HCT116 (cell line): ENCODE measurements at regions not wholly inside any gene's neighbourhood (a gene's known extent, or its start where the extent isn't known, plus 50 kb on each side); places are given as distances from the start of the nearest gene placed in this dataset.

Experiments used
- CEBPB ChIP-seq: IDR thresholded peaks from 2 replicates; pipeline ENCODE4 v1.6.1; 2012; ENCODE audit warnings: low read depth
- EZH2 ChIP-seq: fragments of 200-600 bp; sonication (generic); IDR thresholded peaks from 2 replicates; pipeline ENCODE4 v1.6.1; 2017; ENCODE audit warnings: antibody characterized with exemption, mixed run types
- RAD21 ChIP-seq: IDR thresholded peaks from 2 replicates; pipeline ENCODE4 v1.6.1; 2012; ENCODE audit warnings: low read depth, mild to moderate bottlenecking
- SP1 ChIP-seq: IDR thresholded peaks from 2 replicates; pipeline ENCODE4 v1.6.1; 2012; ENCODE audit warnings: low read depth
- ZFX ChIP-seq: fragments of 450-650 bp; IDR thresholded peaks from 2 replicates; pipeline ENCODE4 v1.6.1; 2017
- TF ChIP-seq, protein P1 (sequence below): IDR thresholded peaks from 2 replicates; pipeline ENCODE4 v1.6.1; 2012
- TF ChIP-seq, protein P2 (sequence below), 3 experiments: fragments of 200-600 bp in 1 of 3; sonication (generic) in 1 of 3; IDR thresholded peaks in 2 of 3; conservative IDR thresholded peaks in 1 of 3; 2 replicates each; pipeline ENCODE4 v1.5.1; 2012 to 2017; ENCODE audit warnings: low read depth in 2 of 3, low read length in 2 of 3, antibody characterized with exemption in 1 of 3, borderline replicate concordance in 1 of 3, control low read depth in 1 of 3, mild to moderate bottlenecking in 1 of 3, mixed read lengths in 1 of 3, mixed run types in 1 of 3, moderate library complexity in 1 of 3; ENCODE audit not compliant: insufficient read depth in 1 of 3

DNA sequence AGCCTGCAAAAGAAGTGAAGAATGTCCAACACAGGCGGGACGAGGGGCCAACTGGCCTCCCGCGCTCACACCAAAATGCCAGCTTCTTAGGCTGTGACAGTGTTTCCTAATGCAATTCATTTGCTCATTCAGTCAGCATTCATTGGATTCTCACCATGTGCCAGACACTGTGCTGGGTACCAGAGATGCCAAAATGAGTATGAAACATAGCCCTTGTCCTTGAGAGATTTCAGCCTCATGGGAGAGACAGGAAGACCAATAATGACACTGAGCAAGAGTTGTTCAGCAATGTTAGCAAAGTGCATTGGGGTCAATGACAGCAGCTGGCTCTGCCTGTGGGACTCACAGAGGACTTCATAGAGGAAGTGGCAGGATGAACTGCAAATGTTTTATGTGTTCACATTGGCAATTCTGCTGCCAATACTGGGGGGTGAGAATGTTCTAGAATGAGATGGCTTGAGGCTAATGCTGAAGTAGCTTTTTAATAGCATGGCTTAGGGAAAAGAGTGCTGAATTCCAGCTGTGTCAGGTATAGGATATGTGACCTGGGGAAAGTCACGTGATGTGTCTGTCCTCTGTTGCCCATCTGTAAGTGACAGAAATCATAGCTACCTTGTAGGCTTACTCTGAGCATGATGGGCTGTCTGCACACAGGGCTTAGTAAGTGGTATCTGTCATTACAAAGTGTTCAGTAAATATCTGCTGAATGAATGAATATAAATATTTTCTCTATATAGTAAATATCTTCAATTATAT is 58.3 kb upstream of the KIF26B start:
- no peak for TF ChIP-seq CEBPB
- TF ChIP-seq SP1: no peak
- TF ChIP-seq, protein P1, sequence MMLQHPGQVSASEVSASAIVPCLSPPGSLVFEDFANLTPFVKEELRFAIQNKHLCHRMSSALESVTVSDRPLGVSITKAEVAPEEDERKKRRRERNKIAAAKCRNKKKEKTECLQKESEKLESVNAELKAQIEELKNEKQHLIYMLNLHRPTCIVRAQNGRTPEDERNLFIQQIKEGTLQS: no peak
- TF ChIP-seq, protein P2, sequence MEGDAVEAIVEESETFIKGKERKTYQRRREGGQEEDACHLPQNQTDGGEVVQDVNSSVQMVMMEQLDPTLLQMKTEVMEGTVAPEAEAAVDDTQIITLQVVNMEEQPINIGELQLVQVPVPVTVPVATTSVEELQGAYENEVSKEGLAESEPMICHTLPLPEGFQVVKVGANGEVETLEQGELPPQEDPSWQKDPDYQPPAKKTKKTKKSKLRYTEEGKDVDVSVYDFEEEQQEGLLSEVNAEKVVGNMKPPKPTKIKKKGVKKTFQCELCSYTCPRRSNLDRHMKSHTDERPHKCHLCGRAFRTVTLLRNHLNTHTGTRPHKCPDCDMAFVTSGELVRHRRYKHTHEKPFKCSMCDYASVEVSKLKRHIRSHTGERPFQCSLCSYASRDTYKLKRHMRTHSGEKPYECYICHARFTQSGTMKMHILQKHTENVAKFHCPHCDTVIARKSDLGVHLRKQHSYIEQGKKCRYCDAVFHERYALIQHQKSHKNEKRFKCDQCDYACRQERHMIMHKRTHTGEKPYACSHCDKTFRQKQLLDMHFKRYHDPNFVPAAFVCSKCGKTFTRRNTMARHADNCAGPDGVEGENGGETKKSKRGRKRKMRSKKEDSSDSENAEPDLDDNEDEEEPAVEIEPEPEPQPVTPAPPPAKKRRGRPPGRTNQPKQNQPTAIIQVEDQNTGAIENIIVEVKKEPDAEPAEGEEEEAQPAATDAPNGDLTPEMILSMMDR (IDR thresholded peaks at IDR 0.05 in 2 of 3, conservative IDR thresholded peaks at IDR 0.05 in 1 of 3; ENCODE audit: borderline replicate concordance in 1 of 3, insufficient read depth in 1 of 3, low read depth in 2 of 3, low read length in 2 of 3): no peak
- TF ChIP-seq RAD21: no peak
- no peak for TF ChIP-seq EZH2
- no peak for TF ChIP-seq ZFX
